H9 (cell line): ENCODE measurements at regions not wholly inside any gene's neighbourhood (a gene's known extent, or its start where the extent isn't known, plus 50 kb on each side); places are given as distances from the start of the nearest gene placed in this dataset.

ENCODE experiments used
- DNase-seq: peaks from one replicate; pipeline ENCODE4 v3.0.0-alpha.2; 2017
- H2AFZ ChIP-seq: one replicate; pipeline ENCODE4 v1.6.1; 2013; ENCODE audit warnings: mild to moderate bottlenecking, low read length, control low read depth, moderate library complexity
- H2AK5ac ChIP-seq: 2 replicates; pipeline ENCODE4 v1.6.1; 2013; ENCODE audit warnings: low read length, control low read depth, mixed read lengths; ENCODE audit not compliant: insufficient read length
- H2BK120ac ChIP-seq: one replicate; pipeline ENCODE4 v1.6.1; 2013; ENCODE audit warnings: low read depth, mild to moderate bottlenecking, low read length, control low read depth, inconsistent platforms; ENCODE audit not compliant: poor library complexity, severe bottlenecking
- H2BK12ac ChIP-seq: 2 replicates; pipeline ENCODE4 v1.6.1; 2013; ENCODE audit warnings: low read length, control low read depth, mixed read lengths, low read depth; ENCODE audit not compliant: insufficient read length
- H2BK15ac ChIP-seq: 2 replicates; pipeline ENCODE4 v1.6.1; 2013; ENCODE audit warnings: low read depth, low read length, control low read depth
- H2BK20ac ChIP-seq: one replicate; pipeline ENCODE4 v1.6.1; 2013; ENCODE audit warnings: low read depth, mild to moderate bottlenecking, low read length, control low read depth, inconsistent platforms; ENCODE audit not compliant: poor library complexity, severe bottlenecking
- H2BK5ac ChIP-seq: 2 replicates; pipeline ENCODE4 v1.6.1; 2013; ENCODE audit warnings: low read length, control low read depth, mixed read lengths; ENCODE audit not compliant: insufficient read length
- H3K14ac ChIP-seq: 2 replicates; pipeline ENCODE4 v1.6.1; 2013; ENCODE audit warnings: low read length, control low read depth; ENCODE audit not compliant: insufficient read depth
- H3K18ac ChIP-seq: 2 replicates; pipeline ENCODE4 v1.6.1; 2013; ENCODE audit warnings: low read depth, mild to moderate bottlenecking, mixed read lengths, low read length, control low read depth; ENCODE audit not compliant: insufficient read length
- H3K23ac ChIP-seq: 2 replicates; pipeline ENCODE4 v1.6.1; 2013; ENCODE audit warnings: low read length, control low read depth, mixed read lengths, low read depth; ENCODE audit not compliant: insufficient read length
- H3K23me2 ChIP-seq: 2 replicates; pipeline ENCODE4 v1.6.1; 2013; ENCODE audit warnings: low read depth, mild to moderate bottlenecking, mixed read lengths, low read length, control low read depth; ENCODE audit not compliant: insufficient read length, poor library complexity, severe bottlenecking
- H3K27ac ChIP-seq: 2 replicates; pipeline ENCODE4 v1.5.1; 2013; ENCODE audit warnings: low read length, control low read depth, mixed read lengths, low read depth; ENCODE audit not compliant: insufficient read length
- H3K27me3 ChIP-seq: 2 replicates; pipeline ENCODE4 v1.6.1; 2013; ENCODE audit warnings: low read length, control low read depth, inconsistent platforms; ENCODE audit not compliant: insufficient read depth
- H3K4ac ChIP-seq: 2 replicates; pipeline ENCODE4 v1.6.1; 2013; ENCODE audit warnings: low read depth, mild to moderate bottlenecking, control low read depth, inconsistent platforms, low read length, moderate library complexity
- H3K4me1 ChIP-seq: 2 replicates; pipeline ENCODE4 v1.6.1; 2013; ENCODE audit warnings: low read length, control low read depth, inconsistent platforms; ENCODE audit not compliant: insufficient read depth
- H3K4me2 ChIP-seq: 2 replicates; pipeline ENCODE4 v1.6.1; 2013; ENCODE audit warnings: low read length, control low read depth, mixed read lengths; ENCODE audit not compliant: insufficient read length, insufficient read depth
- H3K56ac ChIP-seq: 2 replicates; pipeline ENCODE4 v1.6.1; 2013; ENCODE audit warnings: low read depth, mild to moderate bottlenecking, mixed read lengths, low read length, control low read depth; ENCODE audit not compliant: insufficient read length
- H3K79me1 ChIP-seq: 2 replicates; pipeline ENCODE4 v1.6.1; 2013; ENCODE audit warnings: low read depth, mild to moderate bottlenecking, moderate library complexity, low read length, control low read depth, inconsistent platforms; ENCODE audit not compliant: insufficient read depth, poor library complexity, severe bottlenecking
- H3K79me2 ChIP-seq: 2 replicates; pipeline ENCODE4 v1.6.1; 2013; ENCODE audit warnings: low read length, control low read depth, inconsistent platforms; ENCODE audit not compliant: insufficient read depth
- H3K9ac ChIP-seq: 2 replicates; pipeline ENCODE4 v1.6.1; 2013; ENCODE audit warnings: low read length, control low read depth, mixed read lengths; ENCODE audit not compliant: insufficient read length; ENCODE audit errors: extremely low read depth
- H3K9me3 ChIP-seq: one replicate; pipeline ENCODE4 v1.6.1; 2013; ENCODE audit warnings: low read depth, low read length, inconsistent platforms; ENCODE audit not compliant: control insufficient read depth
- H3T11ph ChIP-seq: one replicate; pipeline ENCODE4 v1.6.1; 2013; ENCODE audit warnings: mild to moderate bottlenecking, low read length, control low read depth, inconsistent platforms
- H4K20me1 ChIP-seq: one replicate; pipeline ENCODE4 v1.6.1; 2013; ENCODE audit not compliant: control insufficient read depth, insufficient read length, insufficient read depth
- H4K5ac ChIP-seq: 2 replicates; pipeline ENCODE4 v1.6.1; 2013; ENCODE audit warnings: low read depth, mild to moderate bottlenecking, mixed read lengths, low read length, control low read depth; ENCODE audit not compliant: insufficient read length
- H4K8ac ChIP-seq: replicated peaks from 2 replicates; pipeline ENCODE4 v1.6.1; 2013; ENCODE audit warnings: low read length, control low read depth, mixed read lengths, low read depth; ENCODE audit not compliant: insufficient read length
- H4K91ac ChIP-seq: 2 replicates; pipeline ENCODE4 v1.6.1; 2013; ENCODE audit warnings: low read depth, mild to moderate bottlenecking, moderate library complexity, mixed read lengths, low read length, control low read depth; ENCODE audit not compliant: insufficient read length
- H3K27ac Mint-ChIP-seq, 3 experiments: 2 replicates in 2 of 3; 3 replicates in 1 of 3; pipeline ENCODE4 v1.8.0; 2020 to 2021; ENCODE audit warnings: mixed read lengths in 3 of 3, mild to moderate bottlenecking in 1 of 3, moderate library complexity in 1 of 3
- H3K27me3 Mint-ChIP-seq: 2 replicates; pipeline ENCODE4 v1.8.0; 2021; ENCODE audit warnings: low read depth, mild to moderate bottlenecking, moderate library complexity, mixed read lengths
- H3K36me3 Mint-ChIP-seq, 3 experiments: 2 replicates in 2 of 3; 3 replicates in 1 of 3; pipeline ENCODE4 v1.8.0; 2020 to 2021; ENCODE audit warnings: low read depth in 3 of 3, mixed read lengths in 3 of 3; ENCODE audit not compliant: insufficient read depth in 1 of 3
- H3K4me1 Mint-ChIP-seq, 2 experiments: 2 replicates each; pipeline ENCODE4 v1.8.0; 2020; ENCODE audit warnings: mixed read lengths in 2 of 2
- H3K4me3 Mint-ChIP-seq, 2 experiments: 2 replicates in 1 of 2; 3 replicates in 1 of 2; pipeline ENCODE4 v1.8.0; 2020 to 2021; ENCODE audit warnings: mild to moderate bottlenecking in 2 of 2, mixed read lengths in 2 of 2, moderate library complexity in 1 of 2
- H3K9me3 Mint-ChIP-seq, 2 experiments: 2 replicates in 1 of 2; 3 replicates in 1 of 2; pipeline ENCODE4 v1.8.0; 2020; ENCODE audit warnings: mild to moderate bottlenecking in 2 of 2, mixed read lengths in 2 of 2, moderate library complexity in 1 of 2
- CTCF ChIP-seq: fragments of 200-600 bp; sonication (generic); conservative IDR thresholded peaks from 3 replicates; pipeline ENCODE4 v1.8.0; 2021; ENCODE audit warnings: antibody characterized with exemption, mild to moderate bottlenecking
- WGBS: extraction: QIAGEN DNeasy Blood & Tissue Kit; methylation state at CpG from one replicate; pipeline ENCODE4 v1.1.7; 2013; ENCODE audit warnings: missing lambda C conversion rate, low lambda C conversion rate, mixed read lengths; ENCODE audit not compliant: insufficient read length; ENCODE audit errors: extremely low coverage; 5-methylcytosine and 5-hydroxymethylcytosine counted together

DNA sequence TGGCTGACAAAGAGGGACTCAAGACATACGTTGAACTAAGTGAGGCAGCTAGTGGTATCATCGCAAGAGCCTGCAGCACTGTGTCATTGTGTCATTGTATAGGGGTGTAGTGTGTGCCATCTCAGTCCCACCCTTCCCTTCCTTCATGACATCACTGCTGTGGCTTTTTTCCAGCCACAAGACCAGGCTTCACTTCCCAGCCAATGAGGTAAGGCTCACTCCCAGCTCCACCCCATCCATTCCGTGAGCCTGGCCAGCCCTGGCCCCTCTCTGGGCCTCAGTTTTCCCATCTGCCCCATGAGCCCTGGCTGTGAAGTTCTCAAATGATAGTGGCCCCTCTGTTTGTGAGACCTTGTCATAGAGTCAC lies 134.3 kb upstream of the ZMIZ1 start:
- Mint-ChIP-seq H3K4me3 (no peak overlapping the region), H3K27ac (no peak overlapping the region), H3K36me3 (no peaks in the 10 kb centered on the region), H3K4me1 (peaks cover 28 to 38% of the 10 kb centered on the region in 2 experiments), H3K27me3 (peaks cover 49% of the 10 kb centered on the region), H3K9me3 (no peaks in the 10 kb centered on the region)
- H3K9me3 ChIP-seq, result no peaks in the 10 kb centered on the region
- H2BK12ac ChIP-seq, result no peak overlapping the region
- no peak overlapping the region for H4K8ac ChIP-seq
- H3K56ac ChIP-seq, result no peak overlapping the region
- no peaks in the 10 kb centered on the region for H4K20me1 ChIP-seq
- no peaks in the 10 kb centered on the region for H3K4me1 ChIP-seq
- H3K14ac ChIP-seq, result no peak overlapping the region
- H2AK5ac ChIP-seq, result no peak overlapping the region
- no peak for TF ChIP-seq CTCF
- no peaks in the 10 kb centered on the region for H3K23me2 ChIP-seq
- no peak overlapping the region for H3K23ac ChIP-seq
- no peak overlapping the region for H2BK120ac ChIP-seq
- no peak overlapping the region for H3K18ac ChIP-seq
- H3K4me2 ChIP-seq, result no peak overlapping the region
- no peak overlapping the region for H4K91ac ChIP-seq
- no CpG with 5 or more reads among the region's 3 CpGs for WGBS
- H2AFZ ChIP-seq, result no peak overlapping the region
- H3K79me2 ChIP-seq, result no peaks in the 10 kb centered on the region
- H3K9ac ChIP-seq, result no peak overlapping the region
- no peak for DNase-seq
- H3K79me1 ChIP-seq, result no peaks in the 10 kb centered on the region
- H4K5ac ChIP-seq, result no peak overlapping the region
- H3T11ph ChIP-seq, result no peak overlapping the region
- no peaks in the 10 kb centered on the region for H3K27me3 ChIP-seq
- no peak overlapping the region for H2BK20ac ChIP-seq
- H2BK5ac ChIP-seq, result no peak overlapping the region
- no peak overlapping the region for H3K27ac ChIP-seq
- no peak overlapping the region for H3K4ac ChIP-seq
- no peak overlapping the region for H2BK15ac ChIP-seq
